Left lung (tissue), 4 donors: ENCODE measurements at regions not wholly inside any gene's neighbourhood (a gene's known extent, or its start where the extent isn't known, plus 50 kb on each side); places are given as distances from the start of the nearest gene placed in this dataset.

Experiments used
- ATAC-seq: fragments of 200-7000 bp; cut with Tn5 transposase; one replicate; pipeline ENCODE4 v1.9.1; 2020; ENCODE audit warnings: moderate library complexity
- DNase-seq, 4 donors: peaks; one replicate each; pipeline ENCODE4 v3.0.0-alpha.2; 2013 to 2020
- H3K27ac ChIP-seq, 2 donors: fragments of 200-600 bp; sonication (generic) in 1 of 2; one replicate each; pipeline versions ENCODE4 v1.5.0 to v1.8.0; 2020 to 2021
- H3K27me3 ChIP-seq, 2 donors: fragments of 200-600 bp; sonication (generic) in 1 of 2; one replicate each; pipeline versions ENCODE4 v1.5.0 to v1.8.0; 2020 to 2021
- H3K36me3 ChIP-seq, 2 donors: fragments of 200-600 bp; sonication (generic) in 1 of 2; one replicate each; pipeline versions ENCODE4 v1.5.0 to v1.8.0; 2020 to 2021
- H3K4me1 ChIP-seq, 2 donors: fragments of 200-600 bp; one replicate each; pipeline ENCODE4 v1.8.0; 2021
- H3K4me3 ChIP-seq, 2 donors: fragments of 200-600 bp; sonication (generic) in 1 of 2; one replicate each; pipeline versions ENCODE4 v1.5.0 to v1.8.0; 2020 to 2021; ENCODE audit warnings: mild to moderate bottlenecking in 1 of 2
- H3K9me3 ChIP-seq, 2 donors: fragments of 200-600 bp; sonication (generic) in 1 of 2; one replicate each; pipeline versions ENCODE4 v1.5.0 to v1.8.0; 2020 to 2021
- CTCF ChIP-seq, 2 donors: fragments of 200-600 bp; sonication (generic) in 1 of 2; IDR thresholded peaks; one replicate each; pipeline versions ENCODE4 v1.5.0 to v1.8.0; 2021; ENCODE audit warnings: antibody characterized with exemption in 2 of 2
- intact Hi-C, 2 donors: fragments of 100-400 bp; cut with DNase I; formaldehyde crosslinking; loops; one replicate each; pipeline versions ENCODE4 v1.11.2 to v1.14.2; 2022
- donor health status: DM: no; HTN: yes; CAD: no.
- donor health status: DM: no; HTN: no; CAD: no.

GRCh38 chr6:23350752-23351453 is 775.1 kb upstream of the NRSN1 start:
- intact Hi-C loops: no loop called here
- no peak for TF ChIP-seq CTCF (IDR thresholded peaks at IDR 0.05)
- Histone ChIP-seq H3K4me3 (no peak overlapping the region), H3K9me3 (no peaks in the 10 kb centered on the region), H3K36me3 (no peaks in the 10 kb centered on the region), H3K27me3 (no peaks in the 10 kb centered on the region), H3K4me1 (no peaks in the 10 kb centered on the region), H3K27ac (no peak overlapping the region)
- no peak for DNase-seq
- no peak for ATAC-seq

GRCh38 chr6:23354004-23354403 is 772.0 kb upstream of the NRSN1 start:
- Histone ChIP-seq H3K36me3 (no peaks in the 10 kb centered on the region), H3K27ac (no peak overlapping the region), H3K4me3 (no peak overlapping the region), H3K9me3 (no peaks in the 10 kb centered on the region), H3K4me1 (no peaks in the 10 kb centered on the region), H3K27me3 (no peaks in the 10 kb centered on the region)
- ATAC-seq: no peak
- intact Hi-C loops: no loop called here
- DNase-seq: no peak
- no peak for TF ChIP-seq CTCF (IDR thresholded peaks at IDR 0.05)

GRCh38 chr6:23357185-23357766 is 768.7 kb upstream of the NRSN1 start:
- intact Hi-C loops: no loop called here
- ATAC-seq (no peak), DNase-seq (no peak)
- H3K36me3 ChIP-seq: no peaks in the 10 kb centered on the region
- no peaks in the 10 kb centered on the region for H3K27me3 ChIP-seq
- no peaks in the 10 kb centered on the region for H3K4me1 ChIP-seq
- no peaks in the 10 kb centered on the region for H3K9me3 ChIP-seq
- no peak overlapping the region for H3K4me3 ChIP-seq
- H3K27ac ChIP-seq: no peak overlapping the region
- no peak for TF ChIP-seq CTCF (IDR thresholded peaks at IDR 0.05)

GRCh38 chr6:23365732-23366131 is 760.3 kb upstream of the NRSN1 start:
- no peak overlapping the region for H3K4me3 ChIP-seq
- peaks cover 0 to 8% of the 10 kb centered on the region in 2 donors for H3K9me3 ChIP-seq
- no peaks in the 10 kb centered on the region for H3K27me3 ChIP-seq
- H3K36me3 ChIP-seq: no peaks in the 10 kb centered on the region
- no peak for TF ChIP-seq CTCF (IDR thresholded peaks at IDR 0.05)
- intact Hi-C loops: no loop called here
- H3K27ac ChIP-seq: no peak overlapping the region
- H3K4me1 ChIP-seq: no peaks in the 10 kb centered on the region
- no peak for ATAC-seq
- DNase-seq: no peak

- DNase-seq (no peak), ATAC-seq (no peak)
- Histone ChIP-seq H3K36me3 (no peaks in the 10 kb centered on the region), H3K4me1 (no peaks in the 10 kb centered on the region), H3K27ac (no peak overlapping the region), H3K27me3 (no peaks in the 10 kb centered on the region), H3K4me3 (no peak overlapping the region), H3K9me3 (peaks cover 0 to 8% of the 10 kb centered on the region in 2 donors)
- TF ChIP-seq CTCF (IDR thresholded peaks at IDR 0.05): no peak
- intact Hi-C loops: no loop called here
Measured at GRCh38 chr6:23367311-23367710, 758.7 kb upstream of the NRSN1 start.
